ENCODE measurements at regions not wholly inside any gene's neighbourhood (a gene's known extent, or its start where the extent isn't known, plus 50 kb on each side); places are given as distances from the start of the nearest gene placed in this dataset.

GRCh38 chr4:111930659-111931058 lies 214.6 kb upstream of the FAM241A start:
- BruUV-seq (replicated peaks): no TSS peak
- Histone ChIP-seq H4K20me1 (replicated peaks; ENCODE audit: control insufficient read depth, insufficient read depth, low read length) (no peaks in the 10 kb centered on the region), H3K79me2 (ENCODE audit: control insufficient read depth, insufficient read depth, low read length) (no peaks in the 10 kb centered on the region), H2AFZ (ENCODE audit: low read depth, low read length) (no peak overlapping the region), H3K4me2 (ENCODE audit: insufficient read depth, low read length) (no peak overlapping the region), H3K4me3 (no peak overlapping the region), H3K36me3 (ENCODE audit: control insufficient read depth, insufficient read depth, low read length) (no peaks in the 10 kb centered on the region), H3K9me3 (replicated peaks; ENCODE audit: control insufficient read depth, insufficient read depth, low read depth, low read length) (no peaks in the 10 kb centered on the region), H3K9ac (ENCODE audit: insufficient read depth in 1 of 2, low read depth in 2 of 2, low read length in 2 of 2) (no peak overlapping the region), H3K9me1 (ENCODE audit: control insufficient read depth, insufficient read depth, low read length) (no peaks in the 10 kb centered on the region), H3K27me3 (ENCODE audit: control insufficient read depth in 2 of 2, insufficient read depth in 2 of 2, low read length in 2 of 2) (no peaks in the 10 kb centered on the region), H3K27ac (ENCODE audit: extremely low read depth, low read depth, low read length) (no peak overlapping the region), H3K4me1 (replicated peaks in 1 of 2; ENCODE audit: control insufficient read depth in 2 of 2, insufficient read depth in 2 of 2, low read length in 2 of 2) (no peaks in the 10 kb centered on the region)
- POLR2A ChIA-PET: no interaction called here
- CTCF ChIA-PET (ENCODE audit: low intra/inter-chr PET ratio): no interaction called here
- intact Hi-C loops (cut with micrococcal nuclease) (no loop called here), in situ Hi-C loops (cut with MboI) (no loop called here)
- TF ChIP-seq ZNF75A (CRISPR knock-in tag; IDR thresholded peaks at IDR 0.05): no peak
- TF ChIP-seq, protein P1, sequence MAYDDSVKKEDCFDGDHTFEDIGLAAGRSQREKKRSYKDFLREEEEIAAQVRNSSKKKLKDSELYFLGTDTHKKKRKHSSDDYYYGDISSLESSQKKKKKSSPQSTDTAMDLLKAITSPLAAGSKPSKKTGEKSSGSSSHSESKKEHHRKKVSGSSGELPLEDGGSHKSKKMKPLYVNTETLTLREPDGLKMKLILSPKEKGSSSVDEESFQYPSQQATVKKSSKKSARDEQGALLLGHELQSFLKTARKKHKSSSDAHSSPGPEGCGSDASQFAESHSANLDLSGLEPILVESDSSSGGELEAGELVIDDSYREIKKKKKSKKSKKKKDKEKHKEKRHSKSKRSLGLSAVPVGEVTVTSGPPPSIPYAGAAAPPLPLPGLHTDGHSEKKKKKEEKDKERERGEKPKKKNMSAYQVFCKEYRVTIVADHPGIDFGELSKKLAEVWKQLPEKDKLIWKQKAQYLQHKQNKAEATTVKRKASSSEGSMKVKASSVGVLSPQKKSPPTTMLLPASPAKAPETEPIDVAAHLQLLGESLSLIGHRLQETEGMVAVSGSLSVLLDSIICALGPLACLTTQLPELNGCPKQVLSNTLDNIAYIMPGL (CRISPR knock-in tag; IDR thresholded peaks at IDR 0.05): no peak
- TF ChIP-seq ZNF263 (CRISPR knock-in tag; IDR thresholded peaks at IDR 0.05; ENCODE audit: borderline replicate concordance): no peak
- no peak for TF ChIP-seq ZC3H4 (CRISPR knock-in tag; IDR thresholded peaks at IDR 0.05; ENCODE audit: borderline replicate concordance)
- TF ChIP-seq CBX1 (IDR thresholded peaks at IDR 0.05; ENCODE audit: low read depth): no peak
- no peak for TF ChIP-seq RFX1 (IDR thresholded peaks at IDR 0.05)
- no peak for TF ChIP-seq HNRNPL (IDR thresholded peaks at IDR 0.05; ENCODE audit: low read depth, low read length)
- TF ChIP-seq ARNT (IDR thresholded peaks at IDR 0.05): no peak
- DNase-seq (ENCODE audit: extremely low read depth in 1 of 4, low spot score in 3 of 4): no peak
- ATAC-seq: no peak
- FAIRE-seq: no peak
- 4% methylated on average over 2 of the region's 2 CpGs for WGBS (ENCODE audit: insufficient coverage, low coverage, missing lambda C conversion rate)
